Skin epidermis (tissue), 12 donors: ENCODE measurements at regions not wholly inside any gene's neighbourhood (a gene's known extent, or its start where the extent isn't known, plus 50 kb on each side); places are given as distances from the start of the nearest gene placed in this dataset.

Experiments
- H3K27ac ChIP-seq, 21 experiments: fragments of 200-600 bp; sonication (generic) in 11 of 21; one replicate each; pipeline ENCODE4 v1.5.0; 2020; ENCODE audit warnings: mild to moderate bottlenecking in 3 of 21, inconsistent platforms in 2 of 21, moderate library complexity in 2 of 21
- H3K4me3 ChIP-seq, 7 experiments: fragments of 200-600 bp; sonication (generic) in 2 of 7; one replicate each; pipeline ENCODE4 v1.5.0; 2020; ENCODE audit warnings: inconsistent platforms in 2 of 7, mild to moderate bottlenecking in 2 of 7, moderate library complexity in 1 of 7

DNA sequence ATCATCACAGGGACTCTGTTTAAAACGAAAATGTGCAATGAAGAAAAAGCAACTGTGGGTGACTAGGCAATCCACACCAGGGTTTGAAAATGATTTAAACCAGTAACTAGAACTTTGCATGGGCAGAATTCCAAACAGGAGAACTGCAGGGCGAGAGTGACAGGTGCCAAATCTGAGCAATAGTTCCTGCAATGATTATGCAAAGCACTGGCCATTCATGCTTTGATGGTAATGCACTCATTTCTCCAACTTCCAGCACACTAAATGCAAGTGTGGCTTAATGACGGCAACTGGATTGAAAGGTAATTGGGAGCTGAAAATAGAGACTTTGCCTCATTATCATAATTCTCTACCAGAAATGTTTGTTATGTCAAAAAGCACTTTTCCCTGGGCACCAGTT, 140.5 kb upstream of the TMCC3 start:
- no peak overlapping the region for H3K27ac ChIP-seq
- no peak overlapping the region for H3K4me3 ChIP-seq

DNA sequence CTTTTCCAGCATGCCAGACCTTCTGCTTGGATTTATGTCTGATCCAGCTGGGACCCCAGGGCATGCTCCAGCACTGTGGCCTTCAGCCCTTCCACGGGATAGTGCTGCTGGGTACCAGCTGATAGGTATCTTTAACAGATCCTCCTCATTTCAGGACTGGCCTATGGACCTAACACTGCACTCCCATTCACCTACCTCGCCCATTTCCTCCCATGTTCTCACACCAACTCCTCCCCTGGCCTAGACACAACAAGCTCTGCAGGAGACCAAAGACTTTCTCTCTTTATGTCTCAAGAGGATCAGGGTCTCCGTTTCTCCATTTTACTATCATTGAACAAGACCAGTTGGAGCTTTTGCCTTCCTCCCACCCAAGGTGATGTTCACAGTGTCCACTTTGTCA, 140.0 kb upstream of the TMCC3 start:
- Histone ChIP-seq H3K27ac (no peak overlapping the region), H3K4me3 (no peak overlapping the region)

DNA sequence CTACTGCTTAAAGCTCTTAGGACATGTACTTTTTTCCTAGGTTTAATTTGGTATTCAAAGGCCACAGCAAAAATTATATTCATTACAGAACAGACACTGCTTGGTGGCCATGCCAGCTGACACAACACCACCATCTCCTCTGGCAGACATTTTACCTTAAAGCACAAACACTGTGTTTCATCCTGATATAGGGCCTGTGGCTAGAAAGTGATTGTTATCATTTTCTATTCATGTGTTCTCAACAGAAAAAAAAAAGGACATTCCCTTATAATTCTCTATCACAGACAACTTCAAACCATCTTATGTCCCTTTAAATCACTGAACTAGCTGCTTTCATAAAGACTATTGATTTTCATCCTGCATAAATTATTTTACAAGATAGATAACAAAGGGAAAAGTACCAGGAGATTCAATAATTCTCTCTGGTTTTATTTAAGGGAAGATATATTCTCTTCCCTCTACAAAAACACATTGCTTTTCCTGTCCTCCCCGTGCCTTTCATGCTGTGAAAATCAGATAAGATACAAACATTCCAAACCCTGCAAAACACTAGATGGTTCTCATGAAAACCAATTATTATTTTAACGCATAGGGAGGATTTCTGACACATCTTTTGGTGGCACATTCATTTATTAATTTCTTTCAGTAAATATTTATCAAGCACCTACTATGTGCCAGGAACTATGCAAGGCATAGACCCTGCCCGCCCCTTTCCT, 139.3 kb upstream of the TMCC3 start:
- Histone ChIP-seq H3K4me3 (no peak overlapping the region), H3K27ac (no peak overlapping the region)

DNA sequence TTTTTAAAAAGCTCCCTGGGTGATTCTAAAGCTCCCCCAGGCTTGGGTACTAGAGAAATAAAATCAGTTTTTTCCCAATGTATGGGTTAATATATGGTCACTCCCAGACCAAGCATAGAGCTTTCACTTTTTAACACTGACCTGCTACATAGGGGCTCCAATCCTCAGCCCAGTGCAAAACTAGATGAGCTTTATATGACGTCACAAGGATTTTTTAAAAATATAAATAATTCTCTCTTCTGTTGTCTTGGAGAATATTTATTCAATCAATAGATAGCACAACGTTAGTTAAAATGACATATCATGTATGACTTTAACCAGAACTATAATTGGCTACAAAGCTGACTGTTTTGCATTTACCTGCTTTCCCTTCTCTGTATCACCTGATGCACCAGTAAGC, 137.9 kb upstream of the TMCC3 start:
- no peak overlapping the region for H3K4me3 ChIP-seq
- H3K27ac ChIP-seq, result no peak overlapping the region

DNA sequence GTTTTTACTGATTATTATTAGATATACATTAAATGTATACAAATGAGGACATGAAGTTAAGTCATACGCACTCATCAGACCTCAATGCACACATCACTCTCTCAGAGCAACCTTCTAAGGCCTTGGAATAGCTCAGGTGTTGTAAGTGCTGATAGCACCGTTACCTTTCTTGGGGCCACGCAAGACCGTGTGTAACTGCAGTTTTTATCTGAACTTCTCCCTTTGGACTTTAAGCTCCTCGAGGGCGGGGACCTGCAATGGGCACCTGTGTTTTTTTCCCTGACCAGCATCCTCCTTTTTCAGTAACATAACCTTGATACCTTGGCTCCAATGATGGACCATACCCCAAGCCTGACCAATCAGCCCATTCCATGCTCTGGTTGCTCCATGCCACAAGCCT, 136.5 kb upstream of the TMCC3 start:
- no peak overlapping the region for H3K27ac ChIP-seq
- H3K4me3 ChIP-seq, result no peak overlapping the region

DNA sequence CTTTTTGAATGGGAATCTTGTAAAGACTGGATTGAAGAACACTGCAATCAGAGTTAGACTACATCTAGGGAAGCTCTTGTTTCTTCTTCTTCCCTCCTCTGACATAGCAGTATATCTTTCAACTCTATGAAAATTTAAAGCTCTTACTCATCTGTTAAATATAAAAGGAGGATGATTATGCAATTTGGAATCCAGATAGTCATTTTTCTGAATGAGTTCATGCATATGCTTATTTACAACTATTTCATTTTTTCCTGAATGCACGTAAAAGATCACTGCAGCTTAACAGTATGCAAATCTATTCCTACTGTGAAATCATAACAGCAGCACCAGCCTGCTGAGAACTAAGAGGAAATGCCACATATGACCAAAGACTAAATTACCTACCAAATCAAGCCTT, 133.5 kb upstream of the TMCC3 start:
- H3K4me3 ChIP-seq, result no peak overlapping the region

DNA sequence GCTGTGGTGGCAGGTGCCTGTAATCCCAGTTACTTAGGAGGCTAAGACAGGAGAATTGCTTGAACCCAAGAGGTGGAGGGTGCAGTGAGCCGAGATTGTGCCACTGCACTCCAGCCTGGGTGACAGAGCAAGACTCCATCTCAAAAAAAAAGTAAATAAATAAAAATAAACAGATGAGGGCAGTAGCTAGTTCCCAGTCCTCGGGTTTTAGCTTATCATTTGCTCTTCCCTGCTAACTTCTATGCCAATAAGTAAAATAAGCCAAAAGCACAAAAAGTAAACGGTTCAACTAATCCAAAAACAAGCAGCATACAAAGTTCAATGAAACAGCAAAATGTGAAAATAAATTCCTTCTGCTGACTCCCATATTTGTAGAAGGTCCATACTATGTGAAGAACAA, 133.0 kb upstream of the TMCC3 start:
- no peak overlapping the region for H3K27ac ChIP-seq
- no peak overlapping the region for H3K4me3 ChIP-seq

More for the DNA sequence above, 133.5 kb upstream of the TMCC3 start:
- H3K27ac ChIP-seq, result no peak overlapping the region

DNA sequence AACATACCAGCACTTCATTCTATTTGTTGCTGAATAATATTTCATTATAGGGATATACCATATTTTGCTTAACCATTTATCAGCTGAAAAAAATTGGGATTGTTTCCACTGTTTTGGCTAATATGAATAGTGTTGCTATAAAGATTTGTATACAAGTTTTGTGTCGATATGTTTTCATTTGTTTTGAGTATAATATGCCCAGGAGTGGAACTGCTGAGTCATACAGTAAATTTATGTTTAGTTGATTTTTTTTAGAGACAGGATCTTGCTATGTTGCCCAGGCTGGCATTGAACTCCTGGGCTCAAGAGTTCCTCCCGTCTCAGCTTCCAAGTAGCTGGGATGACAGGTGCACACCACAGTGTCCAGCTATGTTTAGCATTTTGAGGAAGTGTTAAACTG, 131.5 kb upstream of the TMCC3 start:
- Histone ChIP-seq H3K4me3 (no peak overlapping the region), H3K27ac (no peak overlapping the region)

DNA sequence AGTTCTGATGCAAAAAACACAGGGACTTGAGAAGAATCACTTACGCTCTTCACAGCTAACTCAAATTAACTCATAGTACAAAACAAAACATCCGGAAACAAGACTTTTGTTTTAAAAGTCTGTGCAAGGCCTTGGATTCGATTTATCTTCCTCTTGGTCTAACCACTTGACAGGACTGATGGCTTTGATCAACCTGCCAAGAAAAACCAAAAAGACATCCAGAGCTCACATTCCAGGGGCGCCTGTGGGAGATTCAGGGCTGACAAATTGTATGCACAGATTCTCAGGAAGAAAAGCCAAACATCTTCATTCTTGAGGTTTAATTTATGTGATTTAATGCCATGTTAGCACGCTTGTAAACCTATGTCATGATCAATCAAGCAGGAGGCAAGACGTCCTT, 129.1 kb upstream of the TMCC3 start:
- Histone ChIP-seq H3K4me3 (no peak overlapping the region), H3K27ac (no peak overlapping the region)

DNA sequence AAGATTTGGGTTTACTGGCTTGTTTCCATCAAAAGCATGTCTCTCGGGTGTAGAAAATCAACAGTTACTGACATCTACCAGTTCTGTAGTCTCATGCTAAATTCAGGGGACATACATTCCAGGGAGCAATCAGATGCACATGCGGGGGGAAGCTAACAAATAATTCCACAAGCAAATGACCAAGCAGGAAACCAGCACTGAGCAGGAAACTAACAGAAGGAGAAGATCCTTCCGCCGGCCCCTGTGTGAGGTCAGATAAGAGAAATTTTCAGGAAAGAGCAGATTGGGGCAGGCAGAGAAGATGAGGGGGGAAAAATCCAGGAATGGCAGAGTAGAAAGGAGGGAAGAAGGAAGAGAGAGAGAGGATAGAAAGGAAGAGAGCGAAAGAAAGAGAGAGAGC, 127.6 kb upstream of the TMCC3 start:
- Histone ChIP-seq H3K4me3 (no peak overlapping the region), H3K27ac (no peak overlapping the region)

DNA sequence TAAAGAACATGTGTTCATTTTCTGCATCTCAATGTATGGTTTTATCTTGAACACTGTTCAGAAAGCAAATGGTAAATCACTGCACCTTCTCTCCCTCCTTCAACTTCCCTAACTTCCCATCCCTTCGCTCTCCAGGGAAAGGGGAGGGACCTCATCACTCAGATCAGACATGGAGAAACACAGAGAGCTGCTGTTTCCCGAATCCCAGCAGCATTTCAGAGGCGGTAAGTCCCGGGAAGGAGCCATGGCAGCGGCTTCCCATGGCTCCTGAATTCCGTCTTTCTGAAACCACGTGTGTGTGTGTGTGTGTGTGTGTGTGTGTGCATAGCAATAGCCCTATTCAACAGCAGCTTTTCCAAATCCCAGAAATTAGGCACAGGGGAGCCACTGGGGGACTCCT, 125.4 kb upstream of the TMCC3 start:
- Histone ChIP-seq H3K27ac (no peak overlapping the region), H3K4me3 (no peak overlapping the region)

DNA sequence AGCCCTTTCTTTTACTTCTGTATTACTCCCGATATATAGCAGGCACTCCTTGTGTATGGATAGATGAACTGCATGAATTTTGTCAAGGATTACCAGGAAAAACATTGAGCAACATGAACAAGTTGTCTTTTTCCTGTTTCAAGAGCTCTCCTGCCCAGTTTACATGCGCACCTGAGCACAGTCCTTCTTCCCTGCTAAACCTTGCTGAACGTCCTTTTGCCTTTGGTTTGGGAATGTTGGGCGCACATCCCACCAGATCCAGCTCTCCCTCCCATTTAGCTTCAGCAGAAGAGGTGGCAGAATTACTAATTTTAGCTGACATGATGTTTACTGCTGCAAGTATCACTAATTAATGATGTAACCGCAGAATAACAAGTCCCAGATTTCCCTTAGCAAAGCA, 121.4 kb upstream of the TMCC3 start:
- Histone ChIP-seq H3K4me3 (no peak overlapping the region), H3K27ac (no peak overlapping the region)

DNA sequence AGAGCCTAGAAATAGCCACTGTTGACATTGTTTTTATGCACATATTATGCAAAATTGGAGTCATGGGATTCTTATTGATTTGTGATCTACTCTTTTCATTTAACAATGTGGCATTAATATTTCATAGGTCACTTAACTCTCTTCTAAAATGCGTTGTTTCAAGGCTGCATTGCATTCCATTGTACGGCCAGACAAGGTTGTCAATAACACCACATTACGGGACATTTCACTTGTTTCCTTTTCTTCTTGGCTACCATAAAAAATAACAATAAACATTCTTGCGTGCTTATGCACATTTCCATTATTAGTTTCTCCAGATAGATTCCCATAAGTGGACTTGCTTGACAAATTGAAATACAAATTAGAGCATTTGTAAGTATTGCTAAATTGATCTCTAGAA, 120.8 kb upstream of the TMCC3 start:
- Histone ChIP-seq H3K4me3 (no peak overlapping the region), H3K27ac (no peak overlapping the region)

DNA sequence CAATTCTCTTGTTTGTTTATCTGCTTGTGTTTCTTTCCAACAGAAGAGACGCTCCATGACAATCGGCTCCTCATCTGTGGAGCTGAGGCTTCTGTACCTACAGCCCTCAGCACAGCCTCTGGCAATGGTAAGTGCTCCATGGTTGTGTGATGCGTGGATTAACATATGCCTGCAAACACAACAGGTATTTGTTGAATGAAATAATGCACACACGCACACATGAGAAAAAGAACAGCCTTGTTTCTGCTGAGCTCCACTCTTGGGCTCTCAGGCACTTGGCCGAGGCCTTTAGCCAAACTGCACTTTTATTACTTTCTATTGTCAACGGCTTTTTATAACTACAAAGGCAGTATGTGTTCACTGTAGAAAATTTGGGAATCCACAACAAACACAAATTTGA, 120.4 kb upstream of the TMCC3 start:
- H3K27ac ChIP-seq, result no peak overlapping the region
- no peak overlapping the region for H3K4me3 ChIP-seq

DNA sequence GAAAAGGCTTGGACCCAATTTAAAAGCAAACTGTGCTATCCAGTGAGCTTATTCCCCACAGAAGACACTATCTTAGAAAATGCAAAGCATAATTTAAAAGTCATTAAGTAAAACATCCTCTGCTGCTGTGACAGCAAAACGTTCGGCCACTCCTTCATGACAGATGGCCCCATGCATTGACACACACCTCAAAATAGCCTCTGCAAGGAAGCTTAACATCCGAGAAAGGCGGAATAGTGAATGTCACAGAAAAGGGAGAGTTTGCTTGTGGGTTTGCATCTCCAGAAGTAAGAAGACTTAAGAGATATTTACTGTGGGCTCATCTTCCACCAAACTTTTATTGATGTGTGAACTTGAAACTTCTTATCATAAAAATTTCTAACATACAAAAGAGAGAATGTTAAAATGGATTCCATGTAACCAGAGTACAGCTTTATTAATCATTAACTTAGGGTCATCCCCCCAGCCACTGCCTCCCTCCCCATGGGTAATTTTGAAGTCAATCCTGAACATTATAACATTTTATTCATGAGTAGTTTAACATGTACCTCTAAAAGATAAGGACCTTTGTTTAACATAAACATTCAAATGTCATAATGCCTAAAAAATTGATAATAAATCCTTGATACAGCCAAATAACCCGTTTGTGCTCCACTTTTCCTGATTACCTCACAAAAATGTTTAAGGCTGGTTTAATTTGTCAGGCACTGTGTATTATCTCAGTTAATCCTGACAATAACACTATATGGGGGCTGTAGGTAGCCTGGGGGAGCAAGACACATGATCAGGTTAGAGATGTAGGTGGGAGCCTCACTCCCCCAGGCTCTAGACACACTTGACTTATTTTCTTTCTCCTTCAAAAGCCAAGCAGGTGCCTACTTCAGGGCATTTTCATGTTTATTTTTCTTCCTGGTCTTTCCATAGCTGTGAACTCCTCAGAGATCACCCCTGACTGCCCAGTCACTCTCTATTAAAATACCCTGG, 119.7 kb upstream of the TMCC3 start:
- Histone ChIP-seq H3K27ac (no peak overlapping the region), H3K4me3 (no peak overlapping the region)

DNA sequence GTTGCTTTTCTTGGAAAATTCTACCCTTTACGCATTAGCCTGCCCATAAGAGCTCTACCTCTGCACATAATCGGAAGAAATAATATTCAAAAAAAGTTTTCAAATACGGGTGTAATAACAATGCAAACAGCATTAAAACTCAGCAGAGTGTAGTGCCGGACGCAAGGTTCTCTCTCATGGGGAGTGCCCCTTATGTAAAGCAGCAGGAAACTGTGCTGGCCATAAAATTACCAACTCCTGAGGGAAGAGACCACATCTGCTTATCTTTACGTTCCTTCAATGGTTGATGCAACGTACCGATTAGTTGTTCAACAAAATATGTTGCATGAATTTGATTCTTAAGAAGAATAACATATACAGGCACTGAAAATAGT, 118.7 kb upstream of the TMCC3 start:
- no peak overlapping the region for H3K4me3 ChIP-seq
- H3K27ac ChIP-seq, result no peak overlapping the region

DNA sequence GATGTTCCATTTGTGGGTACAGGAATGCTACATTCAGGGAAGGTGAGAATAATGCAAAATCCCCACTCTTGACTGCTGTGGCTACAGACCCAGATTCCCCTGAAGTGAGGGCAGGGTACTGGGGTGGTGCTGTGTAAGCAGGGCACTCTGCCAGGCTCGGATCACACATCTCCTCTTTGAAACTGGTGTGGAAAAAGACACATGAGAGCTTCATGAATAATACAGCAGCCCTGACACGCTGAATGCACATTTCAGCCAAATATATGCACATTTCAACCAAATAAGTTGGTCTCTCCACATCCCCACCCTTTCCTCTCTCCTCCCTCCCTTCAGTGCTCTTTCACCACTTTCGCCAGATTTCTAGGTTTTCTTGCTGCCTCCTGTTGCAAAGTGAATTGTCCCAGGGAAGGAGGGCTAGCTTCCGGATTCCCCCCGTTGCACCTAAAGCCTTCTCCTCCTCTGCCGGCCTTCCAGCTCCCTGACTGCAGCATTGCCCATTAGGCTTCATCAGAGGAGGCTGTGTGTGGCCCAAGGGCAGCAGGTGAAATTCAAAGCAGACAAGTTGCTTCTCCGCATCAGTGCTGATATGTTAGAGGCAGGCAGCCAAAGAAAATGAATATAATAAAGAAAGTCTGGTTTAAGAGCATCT, 118.2 kb upstream of the TMCC3 start:
- Histone ChIP-seq H3K4me3 (no peak overlapping the region), H3K27ac (no peak overlapping the region)

DNA sequence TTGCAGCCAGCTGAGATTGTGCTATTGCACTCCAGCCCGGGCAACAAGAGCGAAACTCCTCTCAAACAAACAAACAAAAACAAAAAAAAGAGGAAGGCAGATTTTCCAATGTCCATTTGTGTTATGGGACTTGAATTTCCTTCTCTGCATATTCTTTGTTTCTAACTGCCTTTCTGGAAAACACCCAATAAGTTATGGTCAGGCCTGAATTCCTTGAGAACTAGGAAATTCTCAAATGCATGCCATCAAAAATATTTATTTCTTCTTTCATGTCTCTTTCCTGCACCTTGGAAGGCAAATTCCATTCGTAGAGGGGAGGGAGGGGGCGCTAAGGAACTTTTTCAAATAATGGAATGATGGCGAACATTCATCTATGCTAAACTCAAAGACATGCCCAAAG, 117.6 kb upstream of the TMCC3 start:
- no peak overlapping the region for H3K27ac ChIP-seq
- no peak overlapping the region for H3K4me3 ChIP-seq

DNA sequence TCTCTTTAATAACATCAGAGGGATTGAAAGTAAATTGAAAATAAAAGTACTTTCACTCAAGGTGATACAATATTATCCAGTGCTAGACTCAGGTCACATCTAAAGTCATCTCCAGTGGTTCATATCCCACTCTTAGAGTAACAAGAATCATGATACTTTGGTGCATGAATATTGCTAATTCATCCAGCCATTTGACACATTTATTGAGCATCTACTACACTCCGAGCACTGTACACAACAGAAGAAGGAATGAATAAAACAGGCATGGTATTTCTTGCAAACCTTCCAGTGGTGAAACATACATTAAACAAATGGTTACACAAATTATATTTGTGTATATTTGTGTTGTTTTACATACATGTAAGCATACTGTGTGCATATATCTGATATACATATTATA, 116.0 kb upstream of the TMCC3 start:
- H3K27ac ChIP-seq, result no peak overlapping the region
- H3K4me3 ChIP-seq, result no peak overlapping the region

DNA sequence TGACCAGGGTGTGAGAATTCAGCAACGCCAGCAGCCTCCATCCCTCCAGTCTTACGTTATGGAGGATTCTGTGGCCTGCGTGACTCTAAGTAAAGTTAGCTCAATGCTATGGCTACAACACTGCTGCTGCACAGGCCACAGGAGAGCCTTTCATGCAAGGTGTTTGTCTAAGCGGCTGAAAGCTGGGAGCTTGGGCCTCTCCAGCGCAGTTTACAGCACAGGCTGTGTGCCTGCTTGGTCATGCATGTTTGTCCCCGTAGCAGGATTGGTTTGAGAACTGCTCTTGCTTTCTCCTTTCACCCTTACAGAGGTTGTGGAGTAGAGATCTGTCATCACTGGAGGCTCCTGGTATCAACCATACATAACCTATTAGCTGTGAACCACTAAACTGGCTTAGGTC, 113.1 kb upstream of the TMCC3 start:
- Histone ChIP-seq H3K27ac (no peak overlapping the region), H3K4me3 (no peak overlapping the region)

DNA sequence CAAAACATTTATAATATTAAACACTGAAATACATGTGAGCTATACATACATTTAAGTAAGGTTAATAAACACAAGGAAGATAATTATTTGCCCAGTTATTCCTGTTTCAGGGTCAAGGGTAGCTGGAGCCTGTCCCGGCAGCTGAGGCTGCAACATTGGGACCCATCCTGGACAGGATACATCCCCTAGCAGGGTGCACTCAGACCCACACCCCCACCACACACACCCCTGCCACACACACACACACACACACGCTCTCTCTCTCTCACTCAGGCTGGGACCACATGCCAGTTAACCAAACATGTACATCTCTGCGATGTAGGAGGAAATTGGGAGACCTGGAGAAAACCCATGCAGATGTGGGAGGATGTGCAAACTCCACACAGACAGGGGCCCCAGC, 112.6 kb upstream of the TMCC3 start:
- Histone ChIP-seq H3K4me3 (no peak overlapping the region), H3K27ac (no peak overlapping the region)
